ENCODE measurements at regions not wholly inside any gene's neighbourhood (a gene's known extent, or its start where the extent isn't known, plus 50 kb on each side); places are given as distances from the start of the nearest gene placed in this dataset.

GRCh38 chr1:199704231-199704630 lies 323.3 kb upstream of the NR5A2 start:
- Histone ChIP-seq H3K4me3 (no peak overlapping the region), H3K27ac (no peak overlapping the region), H3K9me3 (no peaks in the 10 kb centered on the region), H3K36me3 (replicated peaks in 1 of 2; ENCODE audit: insufficient read depth in 1 of 2, low read depth in 2 of 2) (no peaks in the 10 kb centered on the region), H3K4me1 (no peaks in the 10 kb centered on the region), H3K27me3 (no peaks in the 10 kb centered on the region)
- TF ChIP-seq POLR2A (IDR thresholded peaks at IDR 0.05) (no peak), CTCF (IDR thresholded peaks at IDR 0.05) (no peak)
- intact Hi-C loops (cut with DNase I) = no loop called here
- DNase-seq = no peak
- ATAC-seq = no peak

- Histone ChIP-seq H3K9me3 (peaks cover 0 to 5% (median 0%) of the 10 kb centered on the region in 3 donors), H3K27me3 (no peaks in the 10 kb centered on the region), H3K4me1 (no peaks in the 10 kb centered on the region), H3K27ac (no peak overlapping the region), H3K4me3 (no peak overlapping the region), H3K36me3 (replicated peaks in 1 of 2; ENCODE audit: insufficient read depth in 1 of 2, low read depth in 2 of 2) (no peaks in the 10 kb centered on the region)
- DNase-seq (no peak), ATAC-seq (no peak)
- intact Hi-C loops (cut with DNase I) = no loop called here
- TF ChIP-seq CTCF (IDR thresholded peaks at IDR 0.05) (no peak), POLR2A (IDR thresholded peaks at IDR 0.05) (no peak)
These were observed 321.7 kb upstream of the NR5A2 start for GRCh38 chr1:199705825-199706224.

GRCh38 chr1:199706826-199707606 lies 320.5 kb upstream of the NR5A2 start:
- no peak for DNase-seq
- no peaks in the 10 kb centered on the region for H3K4me1 ChIP-seq
- no peak for ATAC-seq
- H3K9me3 ChIP-seq = peaks cover 0 to 11% (median 0%) of the 10 kb centered on the region in 3 donors
- no peak overlapping the region for H3K27ac ChIP-seq
- no peak for TF ChIP-seq CTCF (IDR thresholded peaks at IDR 0.05)
- TF ChIP-seq POLR2A (IDR thresholded peaks at IDR 0.05) = no peak
- no peaks in the 10 kb centered on the region for H3K27me3 ChIP-seq
- H3K4me3 ChIP-seq = no peak overlapping the region
- intact Hi-C loops (cut with DNase I) = no loop called here
- no peaks in the 10 kb centered on the region for H3K36me3 ChIP-seq (replicated peaks in 1 of 2; ENCODE audit: insufficient read depth in 1 of 2, low read depth in 2 of 2)
- 77 to 87% methylated on average over 5 of the region's 5 CpGs for WGBS, 2 donors

GRCh38 chr1:199710974-199711373 lies 316.5 kb upstream of the NR5A2 start:
- Histone ChIP-seq H3K36me3 (replicated peaks in 1 of 2; ENCODE audit: insufficient read depth in 1 of 2, low read depth in 2 of 2) (no peaks in the 10 kb centered on the region), H3K4me3 (no peak overlapping the region), H3K9me3 (peaks cover 0 to 11% (median 0%) of the 10 kb centered on the region in 3 donors), H3K27me3 (no peaks in the 10 kb centered on the region), H3K27ac (no peak overlapping the region), H3K4me1 (no peaks in the 10 kb centered on the region)
- DNase-seq = no peak
- intact Hi-C loops (cut with DNase I) = no loop called here
- ATAC-seq = no peak
- 74% methylated on average over 2 of the region's 2 CpGs for WGBS, 2 donors
- TF ChIP-seq POLR2A (IDR thresholded peaks at IDR 0.05) = no peak
- TF ChIP-seq CTCF (IDR thresholded peaks at IDR 0.05) = no peak

- no peak for TF ChIP-seq CTCF (IDR thresholded peaks at IDR 0.05)
- no peak for TF ChIP-seq POLR2A (IDR thresholded peaks at IDR 0.05)
- no peaks in the 10 kb centered on the region for H3K9me3 ChIP-seq
- ATAC-seq = no peak
- H3K36me3 ChIP-seq (replicated peaks in 1 of 2; ENCODE audit: insufficient read depth in 1 of 2, low read depth in 2 of 2) = no peaks in the 10 kb centered on the region
- 79 to 92% methylated on average over 1 of the region's 1 CpG for WGBS, 2 donors
- H3K27ac ChIP-seq = no peak overlapping the region
- H3K27me3 ChIP-seq = no peaks in the 10 kb centered on the region
- DNase-seq = no peak
- H3K4me1 ChIP-seq = no peaks in the 10 kb centered on the region
- no peak overlapping the region for H3K4me3 ChIP-seq
- intact Hi-C loops (cut with DNase I) = no loop called here
These were observed 310.8 kb upstream of the NR5A2 start for GRCh38 chr1:199716729-199717128.
